HepG2 (cell line): ENCODE measurements at regions not wholly inside any gene's neighbourhood (a gene's known extent, or its start where the extent isn't known, plus 50 kb on each side); places are given as distances from the start of the nearest gene placed in this dataset.

Source experiments
- HNRNPUL1 ChIP-seq: fragments of 200-400 bp; formaldehyde crosslinking; IDR thresholded peaks from 2 replicates; pipeline ENCODE4 v1.6.1; 2017; ENCODE audit warnings: low read depth, mild to moderate bottlenecking, low read length, moderate library complexity
- LCORL ChIP-seq, 2 experiments: fragments of 450-650 bp in 1 of 2; sonication (generic) in 1 of 2; formaldehyde crosslinking in 1 of 2; IDR thresholded peaks; 2 replicates each; pipeline versions ENCODE4 v1.5.0 to v1.6.1; 2017 to 2020; ENCODE audit warnings: antibody characterized with exemption in 1 of 2, missing genetic modification reagents in 1 of 2
- NR1H2 ChIP-seq: sonication (generic); formaldehyde crosslinking; IDR thresholded peaks from 2 replicates; pipeline ENCODE4 v1.8.1; 2022; ENCODE audit warnings: low read depth, missing genetic modification reagents, borderline replicate concordance
- SAP130 ChIP-seq: IDR thresholded peaks from 2 replicates; pipeline ENCODE4 v1.6.1; 2016; ENCODE audit warnings: low read depth
- ZFAT ChIP-seq: sonication (generic); formaldehyde crosslinking; conservative IDR thresholded peaks from 2 replicates; pipeline ENCODE4 v1.8.1; 2023; ENCODE audit warnings: missing genetic modification reagents, inconsistent platforms
- ZFP36L2 ChIP-seq: sonication (generic); formaldehyde crosslinking; IDR thresholded peaks from 2 replicates; pipeline ENCODE4 v1.4.0; 2020; ENCODE audit warnings: missing genetic modification reagents
- ZFX ChIP-seq: sonication (generic); formaldehyde crosslinking; IDR thresholded peaks from 2 replicates; pipeline ENCODE4 v1.4.0; 2020; ENCODE audit warnings: mild to moderate bottlenecking, low read depth, missing genetic modification reagents, moderate library complexity
- ZKSCAN8 ChIP-seq: IDR thresholded peaks from 2 replicates; pipeline ENCODE4 v1.6.1; 2016; ENCODE audit warnings: borderline replicate concordance, missing genetic modification reagents, missing compliant biosample characterization
- TF ChIP-seq, protein P1 (sequence below): IDR thresholded peaks from 2 replicates; pipeline ENCODE4 v1.4.0; 2020; ENCODE audit warnings: mild to moderate bottlenecking, missing genetic modification reagents
- TF ChIP-seq, protein P2 (sequence below): sonication (generic); formaldehyde crosslinking; IDR thresholded peaks from 2 replicates; pipeline ENCODE4 v1.4.0; 2020; ENCODE audit warnings: missing genetic modification reagents
- TF ChIP-seq, protein P3 (sequence below): IDR thresholded peaks from 2 replicates; pipeline ENCODE4 v1.6.1; 2018; ENCODE audit warnings: missing genetic modification reagents, mild to moderate bottlenecking, missing compliant biosample characterization

DNA sequence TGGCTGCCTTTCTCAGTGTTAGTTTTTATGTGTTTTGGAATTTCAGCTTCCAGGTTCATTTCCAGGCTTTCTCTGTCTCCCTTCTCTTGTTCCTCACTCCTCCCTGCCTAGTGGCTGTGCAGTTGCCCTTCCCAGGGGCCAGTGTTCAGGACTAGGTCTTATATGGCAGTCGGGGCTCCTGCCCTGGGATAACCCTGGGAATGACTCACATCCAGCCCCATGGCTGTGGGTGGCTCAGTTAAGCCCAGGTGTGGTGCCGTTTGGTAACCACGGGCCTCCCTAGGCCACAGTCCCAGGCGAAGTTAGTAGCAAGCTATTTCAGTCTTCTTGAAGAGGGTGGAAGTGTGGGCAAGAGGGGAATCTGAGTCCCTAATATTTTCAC is 57.4 kb upstream of the DDR1 start (continued):
- peak; percentile 51 for TF ChIP-seq ZFX (CRISPR knock-in tag)
- TF ChIP-seq ZKSCAN8 (CRISPR knock-in tag), result 0 out of 2 replicates have a peak, but pooled peaks have one; percentile 20
- TF ChIP-seq, protein P1, sequence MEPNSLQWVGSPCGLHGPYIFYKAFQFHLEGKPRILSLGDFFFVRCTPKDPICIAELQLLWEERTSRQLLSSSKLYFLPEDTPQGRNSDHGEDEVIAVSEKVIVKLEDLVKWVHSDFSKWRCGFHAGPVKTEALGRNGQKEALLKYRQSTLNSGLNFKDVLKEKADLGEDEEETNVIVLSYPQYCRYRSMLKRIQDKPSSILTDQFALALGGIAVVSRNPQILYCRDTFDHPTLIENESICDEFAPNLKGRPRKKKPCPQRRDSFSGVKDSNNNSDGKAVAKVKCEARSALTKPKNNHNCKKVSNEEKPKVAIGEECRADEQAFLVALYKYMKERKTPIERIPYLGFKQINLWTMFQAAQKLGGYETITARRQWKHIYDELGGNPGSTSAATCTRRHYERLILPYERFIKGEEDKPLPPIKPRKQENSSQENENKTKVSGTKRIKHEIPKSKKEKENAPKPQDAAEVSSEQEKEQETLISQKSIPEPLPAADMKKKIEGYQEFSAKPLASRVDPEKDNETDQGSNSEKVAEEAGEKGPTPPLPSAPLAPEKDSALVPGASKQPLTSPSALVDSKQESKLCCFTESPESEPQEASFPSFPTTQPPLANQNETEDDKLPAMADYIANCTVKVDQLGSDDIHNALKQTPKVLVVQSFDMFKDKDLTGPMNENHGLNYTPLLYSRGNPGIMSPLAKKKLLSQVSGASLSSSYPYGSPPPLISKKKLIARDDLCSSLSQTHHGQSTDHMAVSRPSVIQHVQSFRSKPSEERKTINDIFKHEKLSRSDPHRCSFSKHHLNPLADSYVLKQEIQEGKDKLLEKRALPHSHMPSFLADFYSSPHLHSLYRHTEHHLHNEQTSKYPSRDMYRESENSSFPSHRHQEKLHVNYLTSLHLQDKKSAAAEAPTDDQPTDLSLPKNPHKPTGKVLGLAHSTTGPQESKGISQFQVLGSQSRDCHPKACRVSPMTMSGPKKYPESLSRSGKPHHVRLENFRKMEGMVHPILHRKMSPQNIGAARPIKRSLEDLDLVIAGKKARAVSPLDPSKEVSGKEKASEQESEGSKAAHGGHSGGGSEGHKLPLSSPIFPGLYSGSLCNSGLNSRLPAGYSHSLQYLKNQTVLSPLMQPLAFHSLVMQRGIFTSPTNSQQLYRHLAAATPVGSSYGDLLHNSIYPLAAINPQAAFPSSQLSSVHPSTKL (CRISPR knock-in tag), result peak; percentile 70
- TF ChIP-seq HNRNPUL1, result no peak
- TF ChIP-seq, protein P2, sequence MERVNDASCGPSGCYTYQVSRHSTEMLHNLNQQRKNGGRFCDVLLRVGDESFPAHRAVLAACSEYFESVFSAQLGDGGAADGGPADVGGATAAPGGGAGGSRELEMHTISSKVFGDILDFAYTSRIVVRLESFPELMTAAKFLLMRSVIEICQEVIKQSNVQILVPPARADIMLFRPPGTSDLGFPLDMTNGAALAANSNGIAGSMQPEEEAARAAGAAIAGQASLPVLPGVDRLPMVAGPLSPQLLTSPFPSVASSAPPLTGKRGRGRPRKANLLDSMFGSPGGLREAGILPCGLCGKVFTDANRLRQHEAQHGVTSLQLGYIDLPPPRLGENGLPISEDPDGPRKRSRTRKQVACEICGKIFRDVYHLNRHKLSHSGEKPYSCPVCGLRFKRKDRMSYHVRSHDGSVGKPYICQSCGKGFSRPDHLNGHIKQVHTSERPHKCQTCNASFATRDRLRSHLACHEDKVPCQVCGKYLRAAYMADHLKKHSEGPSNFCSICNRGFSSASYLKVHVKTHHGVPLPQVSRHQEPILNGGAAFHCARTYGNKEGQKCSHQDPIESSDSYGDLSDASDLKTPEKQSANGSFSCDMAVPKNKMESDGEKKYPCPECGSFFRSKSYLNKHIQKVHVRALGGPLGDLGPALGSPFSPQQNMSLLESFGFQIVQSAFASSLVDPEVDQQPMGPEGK (CRISPR knock-in tag), result 0 out of 2 replicates have a peak, but pooled peaks have one; percentile 38
- no peak for TF ChIP-seq ZFAT
- TF ChIP-seq ZFP36L2 (CRISPR knock-in tag), result 0 out of 2 replicates have a peak, but pooled peaks have one; percentile 32
- no peak for TF ChIP-seq NR1H2
- no peak for TF ChIP-seq LCORL (IDR thresholded peaks at IDR 0.05)
- TF ChIP-seq LCORL (CRISPR knock-in tag; IDR thresholded peaks at IDR 0.05), result peak; percentile 46; the same call in 1 of the 2 replicates
- TF ChIP-seq SAP130 (CRISPR knock-in tag), result peak; percentile 73
- TF ChIP-seq, protein P3, sequence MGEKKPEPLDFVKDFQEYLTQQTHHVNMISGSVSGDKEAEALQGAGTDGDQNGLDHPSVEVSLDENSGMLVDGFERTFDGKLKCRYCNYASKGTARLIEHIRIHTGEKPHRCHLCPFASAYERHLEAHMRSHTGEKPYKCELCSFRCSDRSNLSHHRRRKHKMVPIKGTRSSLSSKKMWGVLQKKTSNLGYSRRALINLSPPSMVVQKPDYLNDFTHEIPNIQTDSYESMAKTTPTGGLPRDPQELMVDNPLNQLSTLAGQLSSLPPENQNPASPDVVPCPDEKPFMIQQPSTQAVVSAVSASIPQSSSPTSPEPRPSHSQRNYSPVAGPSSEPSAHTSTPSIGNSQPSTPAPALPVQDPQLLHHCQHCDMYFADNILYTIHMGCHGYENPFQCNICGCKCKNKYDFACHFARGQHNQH, result peak; percentile 49
